GM12878 (cell line): ENCODE measurements at regions not wholly inside any gene's neighbourhood (a gene's known extent, or its start where the extent isn't known, plus 50 kb on each side); places are given as distances from the start of the nearest gene placed in this dataset.

Experiments used
- ATAC-seq: fragments of 200-7000 bp; cut with Tn5 transposase; 3 replicates; pipeline ENCODE4 v1.9.1; 2020; ENCODE audit warnings: mild to moderate bottlenecking, moderate library complexity
- BruUV-seq: library from RNA; stranded (reverse); fragments of 400-500 nt; replicated peaks from 2 replicates; lab custom pipeline; 2021; lab: Mats Ljungman, UMichigan
- CTCF ChIA-PET: fragments of 300-600 bp; sonication (Branson Sonifier 250); formaldehyde crosslinking; extraction: SDS; loops from one replicate; lab custom pipeline; 2021; ENCODE audit warnings: inconsistent platforms; lab: Yijun Ruan, JAX
- POLR2A ChIA-PET: fragments of 350-600 bp; formaldehyde crosslinking; extraction: SDS; loops from one replicate; lab custom pipeline; 2021; ENCODE audit warnings: inconsistent platforms; lab: Charles Lee
- RAD21 ChIA-PET: fragments of 300-600 bp; sonication (Branson Sonifier 250); formaldehyde crosslinking; loops from one replicate; lab custom pipeline; 2023; ENCODE audit warnings: antibody characterized with exemption; ENCODE audit not compliant: unreplicated experiment; lab: Charles Lee
- SMC1A ChIA-PET: fragments of 300-600 bp; sonication (Branson Sonifier 250); formaldehyde crosslinking; loops from one replicate; lab custom pipeline; 2023; ENCODE audit not compliant: unreplicated experiment, uncharacterized antibody; lab: Charles Lee
- DNase-seq: peaks from one replicate; pipeline ENCODE4 v3.0.0-alpha.2; 2011; ENCODE audit warnings: low read depth, low spot score
- FAIRE-seq: peaks from 3 replicates; lab custom pipeline; 2011; peaks lifted over from hg19 to GRCh38; lab: Jason Lieb, UNC
- H2AFZ ChIP-seq: 2 replicates; pipeline ENCODE4 v1.6.0; 2011; ENCODE audit warnings: low read depth, low read length, control low read depth; ENCODE audit not compliant: control insufficient read depth
- H3K27ac ChIP-seq: 2 replicates; pipeline ENCODE4 v1.5.1; 2011; ENCODE audit warnings: control low read depth; ENCODE audit not compliant: control insufficient read depth, insufficient read depth
- H3K27me3 ChIP-seq, 2 experiments: replicated peaks in 1 of 2; 2 replicates each; pipeline versions ENCODE4 v1.6.0 to v1.6.1; 2011; ENCODE audit warnings: low read length in 1 of 2; ENCODE audit not compliant: control insufficient read depth in 2 of 2, insufficient read depth in 2 of 2
- H3K36me3 ChIP-seq, 2 experiments: 2 replicates each; pipeline ENCODE4 v1.5.1; 2011; ENCODE audit warnings: low read length in 1 of 2; ENCODE audit not compliant: control insufficient read depth in 2 of 2, insufficient read depth in 2 of 2
- H3K4me1 ChIP-seq: 2 replicates; pipeline ENCODE4 v1.6.1; 2011; ENCODE audit warnings: mild to moderate bottlenecking, low read length, moderate library complexity, mixed read lengths; ENCODE audit not compliant: control insufficient read depth, insufficient read depth
- H3K4me2 ChIP-seq: 2 replicates; pipeline ENCODE4 v1.6.0; 2011; ENCODE audit warnings: control low read depth; ENCODE audit not compliant: control insufficient read depth, insufficient read depth
- H3K4me3 ChIP-seq: fragments of 200-600 bp; sonication (generic); 2 replicates; pipeline ENCODE4 v1.5.1; 2016
- H3K79me2 ChIP-seq: 2 replicates; pipeline ENCODE4 v1.6.0; 2011; ENCODE audit warnings: low read length; ENCODE audit not compliant: control insufficient read depth, insufficient read depth
- H3K9ac ChIP-seq: 2 replicates; pipeline ENCODE4 v1.8.0; 2011; ENCODE audit warnings: low read length, control low read depth, mixed read lengths; ENCODE audit not compliant: control insufficient read depth, insufficient read depth
- H3K9me3 ChIP-seq: replicated peaks from 3 replicates; pipeline ENCODE4 v1.5.1; 2011; ENCODE audit warnings: mild to moderate bottlenecking, low read length; ENCODE audit not compliant: control insufficient read depth, insufficient read depth
- H4K20me1 ChIP-seq: 2 replicates; pipeline ENCODE4 v1.6.0; 2011; ENCODE audit not compliant: control insufficient read depth, insufficient read depth
- BRCA1 ChIP-seq: IDR thresholded peaks from 2 replicates; pipeline ENCODE4 v1.6.1; 2011; ENCODE audit warnings: low read depth, low read length, improper control_type of control experiment
- CBFB ChIP-seq: IDR thresholded peaks from 2 replicates; pipeline ENCODE4 v1.6.1; 2016; ENCODE audit warnings: antibody characterized with exemption, low read depth
- CTCF ChIP-seq, 3 experiments: IDR thresholded peaks in 2 of 3; conservative IDR thresholded peaks in 1 of 3; 2 replicates each; pipeline ENCODE4 v1.5.1; 2011; ENCODE audit warnings: low read depth in 3 of 3, low read length in 3 of 3, mild to moderate bottlenecking in 3 of 3, control low read depth in 2 of 3, moderate library complexity in 2 of 3, inconsistent platforms in 1 of 3, mixed read lengths in 1 of 3; ENCODE audit not compliant: control insufficient read depth in 2 of 3, insufficient read depth in 1 of 3; ENCODE audit errors: extremely low read depth in 1 of 3
- E2F8 ChIP-seq: fragments of 450-650 bp; IDR thresholded peaks from 2 replicates; pipeline ENCODE4 v1.6.1; 2018; ENCODE audit warnings: mild to moderate bottlenecking, low read depth, moderate library complexity; ENCODE audit not compliant: partially characterized antibody
- HDAC2 ChIP-seq: fragments of 200-600 bp; sonication (generic); IDR thresholded peaks from 2 replicates; pipeline ENCODE4 v1.6.1; 2017
- JUND ChIP-seq: IDR thresholded peaks from 2 replicates; pipeline ENCODE4 v1.6.1; 2012; ENCODE audit warnings: low read depth, mild to moderate bottlenecking, low read length, improper control_type of control experiment, moderate library complexity
- LARP7 ChIP-seq: fragments of 450-650 bp; IDR thresholded peaks from 2 replicates; pipeline ENCODE4 v1.6.1; 2017; ENCODE audit warnings: mild to moderate bottlenecking
- MEF2B ChIP-seq: fragments of 450-650 bp; IDR thresholded peaks from 2 replicates; pipeline ENCODE4 v1.6.1; 2018; ENCODE audit warnings: mild to moderate bottlenecking, moderate library complexity; ENCODE audit not compliant: partially characterized antibody, poor library complexity, severe bottlenecking
- NFXL1 ChIP-seq: fragments of 450-650 bp; IDR thresholded peaks from 2 replicates; pipeline ENCODE4 v1.6.1; 2017; ENCODE audit warnings: antibody characterized with exemption, mild to moderate bottlenecking, borderline replicate concordance
- NRF1 ChIP-seq: conservative IDR thresholded peaks from 2 replicates; pipeline ENCODE4 v1.6.1; 2011; ENCODE audit warnings: mild to moderate bottlenecking, low read depth, low read length, improper control_type of control experiment
- PBX3 ChIP-seq: IDR thresholded peaks from 2 replicates; pipeline ENCODE4 v1.6.1; 2011; ENCODE audit warnings: mild to moderate bottlenecking, low read depth, low read length, moderate library complexity; ENCODE audit not compliant: insufficient replicate concordance
- RFX5 ChIP-seq: IDR thresholded peaks from 2 replicates; pipeline ENCODE4 v1.6.1; 2011; ENCODE audit warnings: low read depth, low read length, improper control_type of control experiment
- SIX5 ChIP-seq: IDR thresholded peaks from 2 replicates; pipeline ENCODE4 v1.6.1; 2011; ENCODE audit warnings: mild to moderate bottlenecking, low read depth, low read length, moderate library complexity; ENCODE audit not compliant: severe bottlenecking
- SMAD5 ChIP-seq: IDR thresholded peaks from 2 replicates; pipeline ENCODE4 v1.6.1; 2016; ENCODE audit warnings: antibody characterized with exemption, low read depth
- SREBF1 ChIP-seq: IDR thresholded peaks from 2 replicates; pipeline ENCODE4 v1.6.1; 2012; ENCODE audit warnings: mild to moderate bottlenecking, low read length
- TCF12 ChIP-seq: IDR thresholded peaks from 2 replicates; pipeline ENCODE4 v1.6.1; 2011; ENCODE audit warnings: low read depth, mild to moderate bottlenecking, low read length
- USF1 ChIP-seq: IDR thresholded peaks from 2 replicates; pipeline ENCODE4 v1.6.1; 2011; ENCODE audit warnings: borderline replicate concordance, low read depth, mild to moderate bottlenecking, moderate library complexity, mixed read lengths, low read length; ENCODE audit not compliant: insufficient read depth; ENCODE audit errors: extremely low read length
- ZNF274 ChIP-seq: IDR thresholded peaks from one replicate; pipeline ENCODE4 v1.8.0; 2011; ENCODE audit not compliant: insufficient read length, insufficient read depth
- ZZZ3 ChIP-seq: IDR thresholded peaks from 2 replicates; pipeline ENCODE4 v1.6.1; 2011; ENCODE audit warnings: low read depth; ENCODE audit not compliant: control insufficient read depth, insufficient read length
- WGBS: methylation state at CpG from one replicate; pipeline ENCODE4 v1.1.6; 2016; ENCODE audit warnings: low lambda C conversion rate; ENCODE audit not compliant: insufficient replicate concordance, insufficient coverage; ENCODE audit errors: missing lambda C conversion rate; 5-methylcytosine and 5-hydroxymethylcytosine counted together
- in situ Hi-C: fragments of 300-500 bp; cut with MboI; formaldehyde crosslinking; loops from 9 replicates; pipeline ENCODE4 v1.14.3; 2018; ENCODE audit warnings: mixed read lengths
- intact Hi-C: fragments of 100-400 bp; cut with micrococcal nuclease; formaldehyde crosslinking; loops from one replicate; pipeline ENCODE4 v1.14.2; 2022; ENCODE audit not compliant: unreplicated experiment

- no peak for TF ChIP-seq ZZZ3
- TF ChIP-seq E2F8: no peak
- TF ChIP-seq SMAD5: no peak
- no peak for TF ChIP-seq RFX5
- TF ChIP-seq TCF12: no peak
- no peak for TF ChIP-seq CBFB
- TF ChIP-seq SREBF1: no peak
Observed at GRCh38 chr2:790081-790480, 112.9 kb upstream of the TMEM18 start (continued).

GRCh38 chr2:789529-789928 lies 112.3 kb upstream of the TMEM18 start:
- POLR2A ChIA-PET: no interaction called here
- Histone ChIP-seq H3K36me3 (no peaks in the 10 kb centered on the region), H4K20me1 (no peaks in the 10 kb centered on the region), H3K9me3 (no peaks in the 10 kb centered on the region; the same call in 2 of the 3 replicates), H3K79me2 (no peaks in the 10 kb centered on the region), H3K27me3 (no peaks in the 10 kb centered on the region), H3K9ac (no peak overlapping the region), H3K4me2 (no peak overlapping the region), H3K27ac (no peak overlapping the region), H2AFZ (no peak overlapping the region), H3K4me3 (no peak overlapping the region), H3K4me1 (no peaks in the 10 kb centered on the region)
- no peak for DNase-seq
- RAD21 ChIA-PET: no interaction called here
- SMC1A ChIA-PET: no interaction called here
- in situ Hi-C loops (no loop called here), intact Hi-C loops (no loop called here)
- WGBS: 0% methylated on average over 3 of the region's 3 CpGs
- FAIRE-seq: no peak
- BruUV-seq: no TSS peak
- ATAC-seq: no peak
- CTCF ChIA-PET: no interaction called here
- no peak for TF ChIP-seq NRF1
- no peak for TF ChIP-seq LARP7
- no peak for TF ChIP-seq MEF2B
- TF ChIP-seq NFXL1: no peak
- TF ChIP-seq USF1: no peak
- no peak for TF ChIP-seq ZNF274
- TF ChIP-seq PBX3: no peak
- TF ChIP-seq HDAC2: no peak
- no peak for TF ChIP-seq SIX5
- no peak for TF ChIP-seq JUND
- no peak for TF ChIP-seq ZZZ3
- TF ChIP-seq CTCF (IDR thresholded peaks at IDR 0.05 in 2 of 3, conservative IDR thresholded peaks at IDR 0.05 in 1 of 3; ENCODE audit: control insufficient read depth in 2 of 3, extremely low read depth in 1 of 3, insufficient read depth in 1 of 3, low read depth in 3 of 3, low read length in 3 of 3): no peak
- no peak for TF ChIP-seq BRCA1
